H1 (cell line): ENCODE measurements at regions not wholly inside any gene's neighbourhood (a gene's known extent, or its start where the extent isn't known, plus 50 kb on each side); places are given as distances from the start of the nearest gene placed in this dataset.

Source experiments
- CTCF ChIA-PET: fragments of 300-600 bp; sonication (Branson Sonifier 250); formaldehyde crosslinking; loops from one replicate; lab custom pipeline; 2021; ENCODE audit not compliant: partially characterized antibody; lab: Charles Lee
- POLR2A ChIA-PET: fragments of 300-600 bp; sonication (Branson Sonifier 250); formaldehyde crosslinking; loops from one replicate; lab custom pipeline; 2021; ENCODE audit warnings: inconsistent platforms; ENCODE audit not compliant: partially characterized antibody; lab: Charles Lee
- DNase-seq, 2 experiments: peaks; one replicate each; pipeline versions ENCODE4 v3.0.0 to v3.0.0-alpha.2; 2010 to 2022; ENCODE audit warnings: low spot score in 2 of 2, low read depth in 1 of 2, mixed read lengths in 1 of 2
- FAIRE-seq: peaks from 2 replicates; lab custom pipeline; 2011; peaks lifted over from hg19 to GRCh38; lab: Jason Lieb, UNC
- H2AFZ ChIP-seq: 2 replicates; pipeline ENCODE4 v1.8.1; 2012; ENCODE audit warnings: low read length, inconsistent platforms
- H2AK5ac ChIP-seq: 2 replicates; pipeline ENCODE4 v1.6.1; 2013; ENCODE audit warnings: low read depth, low read length
- H2BK120ac ChIP-seq: replicated peaks from 2 replicates; pipeline ENCODE3; 2013; ENCODE audit warnings: low read depth, low read length, inconsistent platforms
- H2BK12ac ChIP-seq: 2 replicates; pipeline ENCODE4 v1.6.1; 2013; ENCODE audit warnings: low read depth, low read length
- H2BK15ac ChIP-seq: 2 replicates; pipeline ENCODE4 v1.6.1; 2013; ENCODE audit warnings: low read length
- H2BK20ac ChIP-seq: 2 replicates; pipeline ENCODE4 v1.6.1; 2013; ENCODE audit warnings: low read length
- H2BK5ac ChIP-seq: 2 replicates; pipeline ENCODE4 v1.6.1; 2013; ENCODE audit warnings: low read depth, low read length
- H3K14ac ChIP-seq: 2 replicates; pipeline ENCODE4 v1.6.1; 2013; ENCODE audit warnings: inconsistent platforms; ENCODE audit not compliant: insufficient read length
- H3K18ac ChIP-seq: 2 replicates; pipeline ENCODE4 v1.6.1; 2013; ENCODE audit warnings: low read length; ENCODE audit errors: extremely low read depth
- H3K23ac ChIP-seq: 2 replicates; pipeline ENCODE4 v1.6.1; 2013; ENCODE audit warnings: inconsistent platforms; ENCODE audit not compliant: insufficient read length
- H3K23me2 ChIP-seq: 2 replicates; pipeline ENCODE4 v1.6.1; 2013; ENCODE audit warnings: low read depth, low read length
- H3K27ac ChIP-seq: 2 replicates; pipeline ENCODE4 v1.6.1; 2011; ENCODE audit warnings: low read depth, low read length, inconsistent platforms
- H3K27me3 ChIP-seq, 4 experiments: replicated peaks in 1 of 4; 1 replicate in 1 of 4; 2 replicates in 3 of 4; pipeline versions ENCODE4 v1.6.1 to v1.8.1; 2011 to 2013; ENCODE audit warnings: low read length in 3 of 4, mild to moderate bottlenecking in 3 of 4, inconsistent platforms in 2 of 4, mixed read lengths in 2 of 4, moderate library complexity in 1 of 4; ENCODE audit not compliant: control insufficient read depth in 3 of 4, insufficient read depth in 3 of 4; ENCODE audit errors: extremely low read depth in 1 of 4
- H3K36me3 ChIP-seq, 4 experiments: 2 replicates each; pipeline versions ENCODE4 v1.6.1 to v1.8.1; 2011 to 2013; ENCODE audit warnings: mild to moderate bottlenecking in 4 of 4, low read length in 3 of 4, moderate library complexity in 2 of 4, control low read depth in 1 of 4, inconsistent platforms in 1 of 4; ENCODE audit not compliant: insufficient read depth in 4 of 4, control insufficient read depth in 2 of 4
- H3K4ac ChIP-seq: replicated peaks from 2 replicates; pipeline ENCODE3; 2013; ENCODE audit warnings: low read length, low read depth, mixed read lengths, inconsistent platforms; ENCODE audit not compliant: insufficient read length
- H3K4me1 ChIP-seq, 4 experiments: replicated peaks in 1 of 4; 1 replicate in 1 of 4; 2 replicates in 3 of 4; pipeline versions ENCODE4 v1.6.1 to v1.8.1; 2011 to 2013; ENCODE audit warnings: low read length in 3 of 4, inconsistent platforms in 2 of 4, mixed read lengths in 1 of 4; ENCODE audit not compliant: insufficient read depth in 4 of 4, control insufficient read depth in 3 of 4
- H3K4me2 ChIP-seq, 2 experiments: 2 replicates each; pipeline versions ENCODE4 v1.6.1 to v1.8.1; 2011 to 2013; ENCODE audit warnings: low read depth in 2 of 2, low read length in 2 of 2, control low read depth in 1 of 2, inconsistent platforms in 1 of 2, mild to moderate bottlenecking in 1 of 2; ENCODE audit not compliant: insufficient read depth in 1 of 2
- H3K4me3 ChIP-seq, 4 experiments: fragments of 200-600, 300-600 bp in 1 of 4; sonication (generic), shearing (Covaris generic), sonication (Bioruptor Twin) in 1 of 4; 2 replicates each; pipeline versions ENCODE4 v1.5.1 to v1.8.1; 2011 to 2016; ENCODE audit warnings: low read length in 4 of 4, low read depth in 3 of 4, control low read depth in 2 of 4, inconsistent platforms in 2 of 4, mild to moderate bottlenecking in 2 of 4, mixed read lengths in 1 of 4, moderate library complexity in 1 of 4; ENCODE audit not compliant: insufficient read depth in 2 of 4; ENCODE audit errors: extremely low read depth in 1 of 4
- H3K56ac ChIP-seq: replicated peaks from 2 replicates; pipeline ENCODE3; 2013; ENCODE audit warnings: low read depth, mild to moderate bottlenecking, mixed read lengths, low read length, inconsistent platforms; ENCODE audit not compliant: insufficient read length
- H3K79me1 ChIP-seq: 2 replicates; pipeline ENCODE4 v1.6.1; 2013; ENCODE audit warnings: low read depth, low read length, control low read depth
- H3K79me2 ChIP-seq, 2 experiments: 2 replicates each; pipeline versions ENCODE4 v1.6.1 to v1.8.1; 2012 to 2013; ENCODE audit warnings: low read length in 2 of 2, mild to moderate bottlenecking in 2 of 2, inconsistent platforms in 1 of 2; ENCODE audit not compliant: insufficient read depth in 2 of 2, control insufficient read depth in 1 of 2
- H3K9ac ChIP-seq, 4 experiments: replicated peaks in 1 of 4; 1 replicate in 1 of 4; 2 replicates in 3 of 4; pipeline versions ENCODE4 v1.6.1 to v1.8.1; 2011 to 2013; ENCODE audit warnings: low read depth in 3 of 4, low read length in 3 of 4, control low read depth in 2 of 4, mild to moderate bottlenecking in 2 of 4, moderate library complexity in 2 of 4, inconsistent platforms in 1 of 4; ENCODE audit errors: extremely low read depth in 1 of 4
- H3K9me3 ChIP-seq, 2 experiments: 2 replicates each; pipeline versions ENCODE4 v1.6.1 to v1.8.1; 2012 to 2013; ENCODE audit warnings: mild to moderate bottlenecking in 2 of 2, moderate library complexity in 2 of 2, control low read depth in 1 of 2, inconsistent platforms in 1 of 2, low read depth in 1 of 2, low read length in 1 of 2, mixed read lengths in 1 of 2; ENCODE audit not compliant: insufficient read depth in 2 of 2
- H4K20me1 ChIP-seq, 2 experiments: replicated peaks in 1 of 2; 2 replicates each; pipeline versions ENCODE3 to v1.8.1; 2011 to 2013; ENCODE audit warnings: inconsistent platforms in 2 of 2, low read length in 2 of 2, mild to moderate bottlenecking in 1 of 2; ENCODE audit not compliant: insufficient read depth in 2 of 2, control insufficient read depth in 1 of 2
- H4K5ac ChIP-seq: 2 replicates; pipeline ENCODE4 v1.6.1; 2013; ENCODE audit warnings: low read length, low read depth, mixed read lengths, inconsistent platforms; ENCODE audit not compliant: insufficient read length
- H4K8ac ChIP-seq: 2 replicates; pipeline ENCODE4 v1.8.0; 2013; ENCODE audit warnings: mild to moderate bottlenecking, moderate library complexity, low read length, inconsistent platforms; ENCODE audit not compliant: insufficient read depth; ENCODE audit errors: extremely low read depth
- H4K91ac ChIP-seq: replicated peaks from 2 replicates; pipeline ENCODE3; 2013; ENCODE audit warnings: low read length, mixed read lengths, inconsistent platforms; ENCODE audit not compliant: insufficient read length
- MAX ChIP-seq: IDR thresholded peaks from 2 replicates; pipeline ENCODE4 v1.6.1; 2012; ENCODE audit warnings: inconsistent platforms
- WGBS, 2 experiments: shearing (Covaris generic) in 1 of 2; methylation state at CpG; one replicate each; pipeline versions ENCODE4 v1.1.6 to v1.1.7; 2013 to 2015; ENCODE audit warnings: low lambda C conversion rate in 2 of 2, mixed read lengths in 2 of 2, inconsistent platforms in 1 of 2, low coverage in 1 of 2, missing lambda C conversion rate in 1 of 2; ENCODE audit not compliant: insufficient replicate concordance in 2 of 2, insufficient coverage in 1 of 2, insufficient read length in 1 of 2; ENCODE audit errors: extremely low coverage in 1 of 2, missing lambda C conversion rate in 1 of 2; 5-methylcytosine and 5-hydroxymethylcytosine counted together

DNA sequence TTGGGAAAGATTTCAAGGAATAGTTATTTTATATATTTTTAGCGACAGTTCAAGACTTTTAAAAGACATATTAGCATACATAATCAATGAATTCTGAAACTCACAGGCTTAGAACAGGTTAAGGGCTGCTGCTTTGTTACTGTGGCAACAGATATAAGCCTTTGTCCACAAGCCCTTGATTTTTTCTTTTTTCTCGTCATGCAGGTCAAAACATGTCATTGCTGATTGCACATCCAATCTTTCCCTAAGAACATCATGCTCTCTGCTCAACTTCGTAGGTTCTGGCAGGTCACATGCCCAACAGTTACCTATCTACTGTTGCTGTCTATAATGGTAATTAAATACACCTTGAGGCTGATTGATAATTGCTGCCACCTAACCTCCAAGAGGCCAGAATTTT, 172.5 kb upstream of the PTPRD start:
- CTCF ChIA-PET: no interaction called here
- H3K4ac ChIP-seq: no peak overlapping the region
- 91% methylated on average over 3 of the region's 3 CpGs; no CpG with 5 or more reads in 1 of the 2 experiments for WGBS, 2 experiments

More for the DNA sequence above, 172.5 kb upstream of the PTPRD start:
- H4K5ac ChIP-seq: no peak overlapping the region
- H2BK120ac ChIP-seq: no peak overlapping the region
- no peak overlapping the region for H3K23ac ChIP-seq
- no peak overlapping the region for H2BK5ac ChIP-seq
- H4K8ac ChIP-seq: no peak overlapping the region
- H2BK15ac ChIP-seq: no peak overlapping the region
- no peak overlapping the region for H2AFZ ChIP-seq
- POLR2A ChIA-PET: no interaction called here
- no peaks in the 10 kb centered on the region for H3K27me3 ChIP-seq
- H3K36me3 ChIP-seq: no peaks in the 10 kb centered on the region
- H2BK20ac ChIP-seq: no peak overlapping the region
- no peak overlapping the region for H2BK12ac ChIP-seq
- H4K20me1 ChIP-seq: no peaks in the 10 kb centered on the region
- DNase-seq: no peak
- H3K23me2 ChIP-seq: no peaks in the 10 kb centered on the region
- no peak overlapping the region for H3K4me2 ChIP-seq
- no peak overlapping the region for H2AK5ac ChIP-seq
- no peaks in the 10 kb centered on the region for H3K79me1 ChIP-seq
- H3K4me3 ChIP-seq: no peak overlapping the region
- H3K27ac ChIP-seq: no peak overlapping the region
- no peak for TF ChIP-seq MAX
- TF ChIP-seq, all 59 proteins: peak for 0
- no peak for FAIRE-seq
- H4K91ac ChIP-seq: no peak overlapping the region
- H3K9ac ChIP-seq: no peak overlapping the region
- no peak overlapping the region for H3K56ac ChIP-seq
- no peaks in the 10 kb centered on the region for H3K4me1 ChIP-seq
- no peak overlapping the region for H3K14ac ChIP-seq
- H3K79me2 ChIP-seq: no peaks in the 10 kb centered on the region
- H3K18ac ChIP-seq: no peak overlapping the region
- no peaks in the 10 kb centered on the region for H3K9me3 ChIP-seq
